ENCODE measurements at regions not wholly inside any gene's neighbourhood (a gene's known extent, or its start where the extent isn't known, plus 50 kb on each side); places are given as distances from the start of the nearest gene placed in this dataset.

GRCh38 chr5:96129276-96129675, 167.6 kb upstream of the ELL2 start:
- no peak for TF ChIP-seq FOXJ3 (CRISPR knock-in tag; IDR thresholded peaks at IDR 0.05)
- TF ChIP-seq, protein P1, sequence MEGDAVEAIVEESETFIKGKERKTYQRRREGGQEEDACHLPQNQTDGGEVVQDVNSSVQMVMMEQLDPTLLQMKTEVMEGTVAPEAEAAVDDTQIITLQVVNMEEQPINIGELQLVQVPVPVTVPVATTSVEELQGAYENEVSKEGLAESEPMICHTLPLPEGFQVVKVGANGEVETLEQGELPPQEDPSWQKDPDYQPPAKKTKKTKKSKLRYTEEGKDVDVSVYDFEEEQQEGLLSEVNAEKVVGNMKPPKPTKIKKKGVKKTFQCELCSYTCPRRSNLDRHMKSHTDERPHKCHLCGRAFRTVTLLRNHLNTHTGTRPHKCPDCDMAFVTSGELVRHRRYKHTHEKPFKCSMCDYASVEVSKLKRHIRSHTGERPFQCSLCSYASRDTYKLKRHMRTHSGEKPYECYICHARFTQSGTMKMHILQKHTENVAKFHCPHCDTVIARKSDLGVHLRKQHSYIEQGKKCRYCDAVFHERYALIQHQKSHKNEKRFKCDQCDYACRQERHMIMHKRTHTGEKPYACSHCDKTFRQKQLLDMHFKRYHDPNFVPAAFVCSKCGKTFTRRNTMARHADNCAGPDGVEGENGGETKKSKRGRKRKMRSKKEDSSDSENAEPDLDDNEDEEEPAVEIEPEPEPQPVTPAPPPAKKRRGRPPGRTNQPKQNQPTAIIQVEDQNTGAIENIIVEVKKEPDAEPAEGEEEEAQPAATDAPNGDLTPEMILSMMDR (IDR thresholded peaks at IDR 0.05) = no peak

Measured in SK-N-SH (cell line).